ENCODE measurements at regions not wholly inside any gene's neighbourhood (a gene's known extent, or its start where the extent isn't known, plus 50 kb on each side); places are given as distances from the start of the nearest gene placed in this dataset.
"Not testable (repeated sequence)": the region's sequence is repeated elsewhere in the genome, so short reads cannot be mapped to it uniquely, and the experiment has no call there.

GRCh38 chr7:26065652-26066051 lies 86.3 kb upstream of the NFE2L3 start:
- no peak for DNase-seq

DNA sequence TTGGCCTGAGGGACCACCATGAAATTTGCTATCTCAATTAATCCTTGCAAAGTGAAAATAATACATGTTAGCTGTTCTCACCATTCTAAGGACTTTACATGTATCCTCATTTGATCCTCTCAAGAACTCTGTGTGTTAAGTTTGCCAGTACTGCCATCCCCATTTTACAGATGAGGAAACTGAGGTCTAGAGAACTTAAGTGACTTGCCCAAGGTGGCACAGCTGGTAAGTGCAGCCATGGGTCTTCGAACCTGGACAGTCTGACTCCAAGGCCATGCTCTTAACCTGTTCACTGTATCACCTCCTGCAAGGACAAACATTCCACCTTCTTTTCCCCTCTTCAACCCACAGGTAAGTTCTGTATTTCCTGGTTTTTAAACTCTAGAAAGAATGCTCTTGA lies 85.3 kb upstream of the NFE2L3 start:
- no peak for DNase-seq

DNA sequence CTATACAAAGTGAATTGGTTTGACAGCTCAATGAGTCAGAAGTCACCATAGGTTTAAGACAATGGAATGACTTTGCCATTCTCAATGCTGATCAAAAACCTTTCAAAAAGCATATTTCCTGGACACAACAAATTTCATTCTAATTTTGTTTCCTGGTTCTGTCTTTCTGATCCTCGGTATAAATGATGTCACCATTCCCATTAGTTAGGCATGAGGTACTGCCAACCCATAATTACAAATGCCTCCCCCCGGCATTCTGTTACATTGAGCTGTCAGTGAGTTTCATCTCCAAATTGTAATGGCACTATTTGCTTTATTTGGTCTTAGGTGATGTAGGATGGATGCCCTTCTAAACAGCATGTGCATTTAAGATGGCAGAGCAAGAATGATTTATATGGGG lies 81.7 kb upstream of the NFE2L3 start:
- DNase-seq = no peak

DNA sequence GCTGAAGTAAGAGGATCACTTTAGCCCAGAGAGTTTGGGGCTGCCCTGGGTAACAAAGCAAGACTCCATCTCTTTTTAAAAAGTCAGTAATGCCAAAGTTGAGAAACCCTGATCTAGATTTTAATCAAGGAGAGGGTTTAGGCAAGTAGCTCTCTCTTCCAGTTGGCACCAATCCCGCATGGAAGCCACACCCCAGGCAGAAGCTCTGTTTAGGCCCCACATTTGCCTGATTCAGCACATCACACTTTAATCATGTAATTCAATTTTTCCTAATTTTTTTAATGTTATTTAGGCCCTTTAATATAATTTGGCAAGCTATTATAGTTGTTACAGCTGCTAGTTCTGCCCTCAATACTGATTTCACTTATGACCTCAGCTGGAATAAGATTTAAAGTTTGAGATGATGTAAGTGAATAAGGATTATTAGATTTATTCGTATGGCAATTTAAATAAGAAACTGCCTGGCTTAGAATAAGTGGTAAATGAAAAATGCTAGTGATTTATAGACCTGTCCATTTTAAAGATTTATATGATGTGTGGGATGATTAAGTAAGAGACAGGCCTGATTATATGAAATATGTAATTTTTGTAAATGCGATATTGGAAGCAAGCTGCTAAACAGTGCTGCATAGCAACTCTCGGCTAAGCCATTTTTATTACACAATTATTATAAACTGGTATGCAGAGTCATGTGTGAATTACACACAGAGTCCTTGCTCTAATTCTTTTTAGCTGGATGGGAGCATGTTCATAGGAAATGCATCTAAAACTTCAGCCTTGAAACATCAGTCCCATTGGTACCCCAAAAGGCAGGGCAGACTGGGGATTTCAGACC lies 80.2 kb upstream of the NFE2L3 start:
- DNase-seq = no peak

DNA sequence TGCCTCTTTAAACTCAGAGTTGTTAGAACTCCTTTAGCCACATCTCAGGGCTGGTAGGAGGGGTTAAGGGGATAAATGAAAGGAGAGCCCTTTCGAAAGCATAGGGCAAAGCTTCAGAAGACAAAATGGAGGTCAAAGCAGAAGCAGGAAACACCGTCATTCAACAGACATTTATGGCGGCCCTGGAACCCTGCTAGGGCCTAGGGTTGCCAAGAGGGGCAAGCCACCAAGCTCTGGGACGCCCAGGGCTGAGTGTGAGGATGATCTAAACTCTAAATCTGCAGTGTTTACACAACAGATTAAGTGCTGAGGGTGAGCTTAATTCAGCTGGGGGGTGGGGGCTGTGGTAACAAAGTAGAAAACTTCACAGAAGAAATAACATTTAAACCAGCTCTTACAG lies 79.0 kb upstream of the NFE2L3 start:
- DNase-seq = no peak

- no peak for DNase-seq
Measured at GRCh38 chr7:26074919-26075318, 77.1 kb upstream of the NFE2L3 start.

- DNase-seq = no peak
Measured at GRCh38 chr7:26076691-26077090, 75.3 kb upstream of the NFE2L3 start.

DNA sequence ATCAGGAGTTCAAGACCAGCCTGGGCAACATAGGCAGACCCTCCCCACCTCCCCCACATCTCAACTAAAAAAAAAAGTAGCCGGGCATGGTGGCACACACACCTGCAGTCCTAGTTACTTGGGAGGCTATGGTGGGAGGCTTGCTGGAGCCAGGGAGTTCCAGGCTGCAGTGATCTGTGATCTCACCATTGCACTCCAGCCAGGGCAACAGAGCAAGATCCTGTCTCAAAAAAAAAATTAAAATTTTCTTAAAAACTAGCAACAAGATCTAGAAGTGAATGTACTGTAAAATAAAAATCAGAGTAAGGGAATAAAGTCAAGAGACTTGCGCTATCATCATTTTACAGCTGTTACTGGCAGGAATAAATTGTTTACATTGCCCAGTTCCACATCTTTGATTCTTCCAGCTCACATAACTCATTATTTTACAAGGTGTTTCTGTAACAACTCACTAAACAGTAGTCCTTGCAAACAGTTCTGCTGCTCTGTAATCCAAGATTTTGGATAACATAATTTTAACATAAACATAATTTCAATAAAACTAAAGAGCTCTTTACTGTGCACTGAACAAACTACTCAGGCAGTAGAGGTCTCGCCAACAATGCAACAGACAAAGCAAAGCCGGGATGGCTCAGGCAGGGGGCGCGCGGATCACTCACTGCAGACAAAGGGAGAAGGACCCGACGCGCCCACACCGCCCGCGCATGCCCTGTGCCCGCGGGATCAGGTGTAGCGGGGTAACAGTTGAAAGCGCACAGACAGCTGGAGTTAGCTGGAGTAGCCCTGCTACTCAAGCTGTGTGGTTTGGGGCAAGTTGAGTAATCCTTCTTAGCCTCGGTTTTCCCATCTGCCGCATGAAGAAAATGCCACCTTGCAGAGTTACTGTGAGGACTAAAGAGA lies 73.3 kb upstream of the NFE2L3 start:
- DNase-seq = peak; percentile 87

DNA sequence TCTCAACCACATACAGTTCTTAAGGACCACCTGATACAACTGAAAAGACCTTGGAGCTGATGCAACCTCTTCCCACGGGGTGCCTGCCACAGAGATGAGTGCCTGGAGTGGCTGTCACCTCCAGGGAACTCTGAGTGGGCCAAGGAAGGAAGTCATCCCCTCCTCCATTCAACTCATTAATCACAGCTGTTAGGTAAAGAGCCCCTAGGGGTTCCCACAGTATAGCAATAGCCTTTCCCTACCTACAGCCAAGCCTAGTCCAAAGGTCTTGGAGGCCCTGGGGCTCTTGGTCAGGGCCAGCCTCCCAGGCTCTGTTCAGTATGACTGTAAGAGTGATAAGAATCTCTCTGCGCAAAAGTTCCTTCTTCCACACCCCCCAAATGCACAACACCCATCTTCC lies 70.4 kb upstream of the NFE2L3 start:
- DNase-seq = no peak

DNA sequence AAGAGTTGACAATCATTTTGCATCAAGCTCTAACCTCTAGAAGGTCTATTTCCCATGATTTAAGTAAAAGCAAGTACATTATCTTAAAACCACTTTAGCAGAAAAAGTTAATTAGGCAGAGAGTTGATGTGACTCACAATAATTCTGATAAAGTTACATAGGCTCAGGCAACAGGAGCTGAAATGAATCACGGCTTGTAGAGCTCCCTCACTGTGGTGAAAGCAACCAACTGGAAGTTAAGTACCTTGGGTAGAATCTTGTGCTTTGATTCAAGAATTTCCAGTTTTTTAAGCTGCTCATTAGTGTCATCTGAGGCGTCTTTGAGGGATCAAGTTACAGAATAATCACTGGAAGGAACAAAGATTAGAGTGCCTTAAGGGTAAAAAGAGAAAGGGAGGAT lies 68.9 kb upstream of the NFE2L3 start:
- no peak for DNase-seq

DNA sequence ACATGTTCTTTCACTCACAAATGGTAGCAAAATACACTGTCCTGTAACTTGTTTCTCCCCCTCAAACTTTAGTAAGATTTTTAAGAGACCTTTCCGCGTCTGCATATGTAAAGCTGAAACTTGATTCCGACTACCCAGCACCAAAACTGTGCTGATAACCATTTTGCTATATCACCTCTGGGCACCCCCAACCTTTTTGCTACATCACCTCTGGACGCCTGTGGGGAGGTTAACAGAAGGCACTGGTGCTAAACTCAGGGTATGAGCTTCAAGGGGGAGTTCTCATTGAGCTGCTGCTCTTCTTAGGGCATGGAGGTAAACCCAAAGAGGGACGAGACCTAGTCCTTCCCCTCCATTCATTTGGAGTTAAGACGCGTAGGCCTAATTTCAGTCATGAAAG lies 67.6 kb upstream of the NFE2L3 start:
- no peak for DNase-seq

DNA sequence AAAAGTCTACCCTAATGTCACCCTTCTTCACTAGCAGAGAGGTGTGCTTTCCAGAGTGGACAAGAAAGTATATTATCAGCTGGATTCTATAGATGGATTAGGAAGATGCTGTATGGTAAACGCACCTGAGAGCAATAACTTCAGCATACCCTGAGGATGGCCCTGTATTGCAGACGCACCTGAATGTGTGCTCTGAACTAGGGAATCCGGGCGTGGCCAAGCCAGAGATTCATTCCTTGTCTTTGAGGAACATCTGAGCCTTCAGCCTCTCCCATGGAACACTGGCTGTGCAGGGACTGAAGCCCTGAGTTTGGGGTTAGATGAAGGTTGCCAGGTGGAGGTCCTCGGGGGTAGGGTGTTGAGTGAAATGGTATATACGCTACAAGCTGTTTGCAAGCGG lies 66.2 kb upstream of the NFE2L3 start:
- DNase-seq = no peak

GRCh38 chr7:26087321-26088091 lies 64.5 kb upstream of the NFE2L3 start:
- no peak for DNase-seq

- not testable (repeated sequence) for DNase-seq
Measured at GRCh38 chr7:26089469-26089868, 62.5 kb upstream of the NFE2L3 start.

DNA sequence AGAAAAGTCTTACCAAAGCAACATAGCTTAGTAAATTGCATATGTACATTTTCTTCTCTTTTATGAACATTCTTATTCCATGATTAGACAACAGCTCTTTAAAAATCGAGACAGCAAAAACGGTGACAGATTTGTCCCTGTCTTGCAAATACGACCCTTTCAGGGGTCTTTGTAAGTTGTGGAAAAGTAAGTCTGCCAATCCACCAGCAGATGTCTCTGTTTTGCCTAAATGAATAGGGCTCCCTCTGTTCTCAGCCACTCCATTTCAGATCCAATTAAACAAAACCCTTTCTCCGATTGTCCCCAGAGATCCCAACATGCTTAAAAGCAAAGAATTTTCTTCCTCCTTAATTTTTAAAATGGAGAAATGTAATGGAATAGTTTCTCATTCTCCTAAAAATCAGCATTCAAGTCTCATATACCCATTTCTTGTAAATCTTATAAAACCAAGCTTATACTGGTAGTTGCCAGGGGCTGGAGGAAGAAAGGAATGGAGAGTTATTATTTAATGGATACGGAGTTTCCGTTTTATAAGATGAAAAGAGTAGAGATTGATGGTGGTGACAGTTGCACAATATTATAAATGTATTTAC lies 61.0 kb upstream of the NFE2L3 start:
- peak; percentile 83 for DNase-seq

- no peak for DNase-seq
Measured at GRCh38 chr7:26091933-26092332, 60.1 kb upstream of the NFE2L3 start.

- DNase-seq = no peak
Measured at GRCh38 chr7:26093023-26093422, 59.0 kb upstream of the NFE2L3 start.

GRCh38 chr7:26096136-26096535 lies 55.9 kb upstream of the NFE2L3 start:
- no peak for DNase-seq

- DNase-seq = no peak
Measured at GRCh38 chr7:26097837-26098668, 53.9 kb upstream of the NFE2L3 start.

GRCh38 chr7:26099236-26099635 lies 52.8 kb upstream of the NFE2L3 start:
- DNase-seq = no peak

DNA sequence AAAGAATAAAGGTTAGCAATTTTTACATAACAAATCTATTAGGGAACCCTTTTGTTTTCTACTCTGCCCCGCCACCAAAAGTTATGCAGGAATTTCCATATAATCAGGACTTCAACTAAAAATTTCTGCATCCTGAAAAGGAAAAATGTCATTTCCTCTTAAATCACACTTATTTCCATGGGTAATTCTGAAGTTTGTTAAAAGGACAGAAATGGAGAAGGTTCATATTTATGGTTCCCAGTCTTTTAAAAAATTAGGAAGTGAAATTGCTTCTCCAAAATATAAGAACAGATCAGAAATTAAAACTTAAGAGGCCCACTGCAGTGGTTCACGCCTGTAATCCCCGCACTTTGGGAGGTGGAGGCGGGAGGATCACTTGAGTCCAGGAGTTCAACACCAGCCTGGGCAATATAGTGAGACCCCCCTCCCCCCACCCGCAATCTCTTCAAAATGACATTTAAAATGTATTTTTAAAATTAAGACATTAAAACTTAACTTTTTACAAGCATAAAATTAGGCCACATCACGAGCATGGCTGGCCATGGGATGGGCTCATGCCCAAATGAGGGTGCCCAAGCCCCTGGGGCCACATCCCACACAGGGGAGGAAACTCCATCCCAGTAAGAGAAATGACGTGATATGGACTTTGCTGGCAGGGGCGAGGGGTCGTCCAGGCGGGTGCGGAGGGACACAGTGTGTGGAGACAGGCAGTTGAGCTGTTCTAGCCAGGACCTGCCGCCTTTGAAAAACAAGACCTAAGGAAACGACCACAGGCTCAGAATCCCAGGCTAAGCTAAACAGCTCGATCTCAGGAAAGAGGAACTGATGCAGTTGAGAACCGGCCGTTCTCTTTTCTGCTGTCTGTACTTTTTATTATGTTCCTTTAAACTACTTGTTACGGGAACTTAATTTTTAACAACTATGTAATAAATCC lies 51.3 kb upstream of the NFE2L3 start:
- no peak for DNase-seq

Data from NCI-H748 treated with DMSO at 0.1 percent for 48 hours (cell line).